Stimulated activated CD4-positive, alpha-beta T cell treated with anti-CD3 and anti-CD28 coated beads, Interleukin-2, amount 100 ng/mL, for 4 hours (primary cell): ENCODE measurements at regions not wholly inside any gene's neighbourhood (a gene's known extent, or its start where the extent isn't known, plus 50 kb on each side); places are given as distances from the start of the nearest gene placed in this dataset.

Experiments
- DNase-seq: peaks from one replicate; pipeline ENCODE4 v3.0.0-alpha.2; 2020; ENCODE audit warnings: low read depth

DNA sequence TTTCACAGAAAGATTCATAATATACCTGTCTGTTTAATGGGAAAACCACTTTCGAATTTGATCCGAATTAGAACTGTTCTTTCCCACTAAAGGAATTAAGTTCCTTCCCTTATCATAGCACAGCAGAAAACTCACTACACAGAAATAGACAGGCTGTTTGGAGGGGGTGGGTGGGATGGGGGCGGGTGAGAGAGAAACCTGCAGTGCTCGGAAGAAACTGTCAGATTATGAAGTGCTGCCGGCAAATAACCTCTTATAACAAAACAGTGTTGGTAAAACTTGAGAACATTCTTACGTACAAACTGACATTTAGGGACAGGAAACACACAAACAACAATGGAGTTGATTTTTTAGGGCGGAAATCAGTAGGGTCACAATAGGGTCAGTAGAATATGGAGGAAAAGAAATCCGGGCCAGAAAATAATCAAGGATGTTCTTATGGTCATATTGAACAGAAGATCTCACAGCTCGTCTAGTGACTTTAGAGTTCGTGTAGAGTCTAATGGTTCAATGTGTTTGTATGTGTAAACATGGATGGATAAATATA is 756.0 kb upstream of the LRATD1 start:
- DNase-seq, result no peak

DNA sequence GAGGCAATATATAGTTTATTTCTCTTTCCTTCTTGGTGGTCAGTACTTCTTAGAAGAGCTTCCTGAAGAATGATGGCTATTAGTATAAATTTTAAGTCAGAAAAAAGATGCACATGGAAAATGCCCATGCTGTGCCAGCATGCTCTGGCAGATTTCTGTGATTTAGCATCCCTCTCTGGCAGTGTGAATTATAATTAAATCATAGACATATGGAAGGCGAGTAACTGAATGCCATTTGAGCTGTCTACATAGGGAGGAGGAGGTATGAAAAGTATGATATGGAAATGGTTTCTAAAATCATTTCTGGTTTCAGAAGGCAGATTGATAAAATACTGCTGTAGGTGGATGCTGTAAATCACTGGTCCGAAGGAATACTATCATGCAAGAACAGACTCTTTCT is 754.9 kb upstream of the LRATD1 start:
- DNase-seq, result no peak

DNA sequence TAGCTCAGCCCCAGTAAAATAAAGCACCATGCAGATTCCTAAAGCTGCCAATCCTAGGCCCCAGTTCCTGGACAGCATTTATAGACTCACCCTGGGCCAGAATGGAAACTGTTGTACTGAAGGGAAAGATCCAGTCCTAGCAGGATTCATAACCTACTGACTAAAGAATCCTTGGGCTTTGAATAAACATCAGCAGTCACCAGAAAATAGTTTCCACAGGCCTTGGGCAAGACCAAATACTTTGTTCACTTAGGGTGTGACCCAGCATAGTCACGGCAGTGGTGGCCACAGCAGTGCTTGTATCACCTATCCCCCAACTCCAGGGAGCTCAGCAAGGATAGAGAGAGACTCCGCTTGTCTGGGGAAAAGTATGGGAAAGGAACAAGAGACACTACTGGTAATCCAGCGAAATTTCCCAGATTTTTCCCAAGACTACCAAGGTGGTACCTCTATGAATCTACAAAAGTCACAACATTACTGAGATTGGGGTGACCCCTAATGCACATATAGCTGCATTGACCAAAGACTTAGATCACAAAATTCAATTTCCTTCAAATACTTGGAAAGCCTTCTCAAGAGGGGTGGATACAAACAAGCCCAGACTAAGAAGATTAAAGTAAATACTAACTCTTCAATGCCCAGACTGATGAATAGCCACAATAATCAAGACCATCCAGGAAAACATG is 748.1 kb upstream of the LRATD1 start:
- DNase-seq, result no peak

DNA sequence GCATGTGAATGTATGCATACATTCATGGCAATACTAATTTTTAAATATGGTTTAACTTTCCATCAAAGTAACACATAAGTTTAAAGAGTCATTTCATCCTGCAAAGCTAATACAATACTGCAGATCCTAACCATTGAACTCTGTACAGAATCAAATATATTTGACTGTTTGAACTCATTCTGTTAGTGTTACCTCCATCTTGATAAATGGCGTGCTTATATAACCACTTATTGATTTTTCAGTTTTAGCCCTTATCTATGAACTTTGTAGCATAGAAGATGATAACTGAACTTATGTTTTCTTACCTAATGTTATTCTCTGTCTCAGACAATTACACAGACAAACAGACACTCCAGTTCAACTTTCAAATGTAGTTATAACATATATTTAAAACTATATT is 731.0 kb upstream of the LRATD1 start:
- DNase-seq, result no peak

DNA sequence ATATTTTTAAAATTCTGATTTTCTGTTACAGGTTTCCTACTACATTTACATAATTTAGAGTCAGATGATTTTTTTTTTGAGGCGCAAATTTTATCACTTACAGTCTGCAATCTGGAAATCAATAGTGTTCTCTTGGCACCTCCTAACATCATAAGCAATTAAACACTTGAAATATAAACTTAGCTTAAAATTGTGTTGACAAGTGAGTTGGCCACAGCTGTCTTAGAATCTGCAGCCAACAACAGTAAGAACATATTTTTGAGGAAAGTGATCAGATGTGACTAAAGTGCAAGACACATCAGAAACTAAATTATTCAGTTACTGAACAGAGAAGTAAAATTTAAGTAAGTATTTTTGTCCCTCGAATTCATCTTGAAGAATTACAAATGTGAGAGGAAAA is 726.7 kb upstream of the LRATD1 start:
- DNase-seq, result no peak

DNA sequence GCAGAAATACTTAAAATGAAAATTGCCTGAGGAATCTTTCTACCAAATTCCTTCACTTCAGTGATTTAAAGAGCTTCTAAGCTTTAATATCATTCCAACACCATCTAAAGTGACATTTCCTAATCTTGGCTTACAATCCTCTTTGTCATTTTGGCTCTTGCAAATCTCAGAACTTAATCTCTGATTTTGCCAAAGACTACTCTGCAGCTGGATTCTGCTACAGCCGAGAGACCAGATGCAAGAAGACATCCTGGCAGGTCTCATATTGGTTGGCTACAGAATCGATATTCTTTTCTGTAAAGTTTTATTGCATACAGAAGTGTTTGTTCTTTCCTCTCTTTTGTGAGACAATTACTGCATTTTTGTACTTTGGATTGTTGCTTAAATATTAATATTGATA is 716.5 kb upstream of the LRATD1 start:
- DNase-seq, result no peak

DNA sequence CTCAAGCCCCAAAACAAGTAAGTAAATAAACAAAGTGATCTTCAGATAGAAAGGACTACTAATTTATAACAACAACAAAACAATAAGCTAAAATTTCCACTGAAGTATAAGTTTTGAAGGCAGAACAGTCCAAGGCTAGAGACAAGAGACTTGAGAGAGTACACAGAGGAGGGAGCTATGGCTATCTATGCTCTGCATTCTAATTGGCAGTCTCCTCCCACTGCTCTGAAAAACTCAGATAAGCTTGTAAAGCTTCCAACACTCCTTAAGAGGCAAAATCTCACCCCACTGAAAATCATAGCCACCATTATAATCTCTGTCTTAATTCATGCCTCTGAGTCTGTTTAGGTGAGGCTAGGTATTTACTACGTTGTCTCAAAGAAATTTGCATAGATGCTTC is 714.6 kb upstream of the LRATD1 start:
- no peak for DNase-seq

DNA sequence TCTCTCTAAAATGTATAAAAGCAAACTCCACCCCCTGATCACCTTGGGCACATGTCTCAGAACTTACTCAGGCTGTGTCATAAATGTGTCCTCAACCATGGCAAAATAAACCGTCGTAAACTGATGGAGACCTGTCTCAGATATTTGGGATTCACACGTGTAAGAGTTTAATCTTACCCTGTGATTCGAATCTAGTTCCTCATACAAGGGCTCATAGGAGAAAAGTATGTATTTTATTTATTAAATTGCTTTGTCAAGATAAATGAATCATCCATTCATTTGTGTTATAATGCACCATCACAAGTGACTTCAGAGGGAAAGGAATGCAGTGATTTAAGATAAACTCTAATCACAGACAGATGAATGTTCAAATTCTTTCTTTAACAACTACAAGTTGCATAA is 712.5 kb upstream of the LRATD1 start:
- no peak for DNase-seq

DNA sequence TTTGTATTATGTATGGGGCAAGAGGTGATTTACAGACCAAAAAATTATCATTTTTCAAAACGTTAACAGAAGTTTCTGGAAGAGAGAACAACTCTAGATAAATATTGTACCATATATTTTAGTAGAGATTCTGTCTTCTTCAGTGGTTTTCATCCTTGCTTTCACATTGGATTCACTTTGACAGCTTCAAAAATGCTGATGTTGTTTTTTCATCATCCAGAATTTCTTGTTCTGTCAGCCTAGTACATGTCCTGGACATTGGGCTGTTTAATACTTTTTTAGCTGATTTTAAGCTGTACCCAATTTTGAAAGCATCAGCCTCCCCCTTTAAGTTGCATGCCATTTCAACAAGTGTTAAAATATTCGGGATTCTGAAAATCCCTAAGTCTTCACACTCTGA is 711.3 kb upstream of the LRATD1 start:
- DNase-seq, result no peak

DNA sequence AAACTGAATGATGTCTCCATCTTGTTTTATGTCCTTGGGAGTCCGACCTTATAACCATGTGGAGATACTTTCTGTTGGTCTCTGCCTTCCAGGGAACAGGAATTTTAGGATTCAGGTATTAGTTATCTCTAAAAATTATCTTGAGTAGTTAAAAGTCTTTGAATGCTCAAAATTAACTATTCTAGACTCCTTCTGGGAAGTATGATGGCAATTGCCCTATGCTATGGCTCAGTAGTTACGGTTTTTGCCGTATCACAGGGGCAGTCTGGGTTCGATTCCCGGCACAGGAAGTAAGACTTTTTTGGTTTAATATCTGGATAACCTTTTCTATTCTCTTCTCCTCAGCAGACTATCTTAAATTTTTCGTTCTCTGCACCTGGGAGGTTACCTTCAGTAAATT is 708.7 kb upstream of the LRATD1 start:
- DNase-seq, result no peak

DNA sequence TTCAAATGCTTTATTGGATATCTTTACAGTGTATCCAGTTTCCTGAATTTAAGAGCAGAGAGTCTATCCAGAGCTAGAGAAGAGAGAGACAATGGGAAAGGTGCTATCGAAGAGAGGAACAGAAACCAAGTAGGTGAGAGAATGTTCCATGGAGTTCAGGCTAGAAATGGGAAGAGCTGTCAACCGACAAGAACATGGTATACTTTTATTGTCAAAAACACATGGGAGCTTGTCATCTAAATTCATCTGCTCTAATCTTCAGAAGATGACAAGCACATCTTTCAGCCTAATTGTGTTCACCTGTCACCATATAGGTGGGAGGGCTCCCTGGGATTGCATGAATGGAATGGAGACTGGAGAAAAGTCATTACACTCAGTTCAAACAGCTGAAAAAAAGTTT is 690.4 kb upstream of the LRATD1 start:
- DNase-seq, result no peak

DNA sequence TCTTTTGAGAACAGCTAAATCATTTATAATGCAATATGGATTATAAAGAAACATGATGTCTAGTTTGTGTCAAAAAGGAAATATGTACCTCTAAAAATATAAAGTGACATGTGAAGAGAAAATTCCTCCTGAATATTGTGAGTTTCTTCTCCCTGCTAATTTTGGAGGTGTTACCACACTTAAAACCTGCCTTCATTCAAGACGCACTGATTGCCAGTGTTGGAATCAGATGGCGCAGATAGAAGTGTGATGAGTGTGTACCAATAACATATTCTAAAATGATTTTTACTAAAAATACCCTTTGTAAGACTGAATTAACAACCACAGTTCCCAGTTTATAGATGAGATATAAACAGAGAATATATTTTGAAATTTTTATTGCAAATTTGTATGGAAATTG is 681.8 kb upstream of the LRATD1 start:
- no peak for DNase-seq

DNA sequence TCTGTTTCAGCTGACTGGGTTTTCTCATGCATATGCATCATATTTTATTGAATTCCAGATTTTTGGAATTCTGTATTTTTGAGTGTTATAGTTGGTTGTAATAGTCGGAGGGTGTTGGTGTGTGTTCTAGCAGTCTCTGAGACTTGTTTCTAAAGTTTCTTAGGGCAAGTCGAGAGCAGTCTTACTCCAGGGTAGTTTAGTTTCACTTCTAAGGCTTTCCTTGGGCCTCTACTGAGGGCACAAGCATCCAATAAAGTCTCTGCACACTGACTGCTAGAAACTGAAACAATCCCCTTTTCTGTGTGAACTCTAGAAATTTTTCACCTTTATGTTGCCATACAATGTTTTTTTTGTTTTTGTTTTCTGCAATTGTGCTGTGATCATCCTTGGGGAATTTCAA is 663.7 kb upstream of the LRATD1 start:
- no peak for DNase-seq

DNA sequence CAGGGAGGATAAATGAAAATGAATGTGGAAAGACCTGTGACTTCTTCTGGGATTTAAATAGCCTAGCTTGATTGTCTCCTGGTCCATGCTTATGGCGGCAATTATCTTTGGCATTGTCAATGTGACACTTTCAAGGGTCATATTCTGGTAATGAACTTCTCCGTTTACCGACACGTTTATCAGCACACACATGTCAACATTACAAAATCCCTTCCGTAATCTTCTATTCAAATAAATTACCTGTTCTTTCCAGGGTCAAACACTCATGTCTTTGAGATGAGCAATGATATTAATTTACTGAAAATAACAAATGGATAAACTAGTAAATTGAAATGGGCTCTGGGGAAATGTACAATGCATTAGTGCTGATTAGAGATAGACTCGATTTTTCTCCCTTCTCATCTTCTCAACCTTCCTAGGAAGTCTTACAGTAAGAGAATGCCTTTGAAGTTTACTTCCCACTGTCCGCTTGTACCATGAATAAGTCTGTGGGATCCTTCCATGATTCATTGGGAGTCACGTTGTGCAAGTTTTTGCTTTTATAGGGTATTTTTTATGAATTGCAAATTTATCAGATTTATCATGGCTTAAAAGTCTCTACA is 646.3 kb upstream of the LRATD1 start:
- DNase-seq, result no peak

DNA sequence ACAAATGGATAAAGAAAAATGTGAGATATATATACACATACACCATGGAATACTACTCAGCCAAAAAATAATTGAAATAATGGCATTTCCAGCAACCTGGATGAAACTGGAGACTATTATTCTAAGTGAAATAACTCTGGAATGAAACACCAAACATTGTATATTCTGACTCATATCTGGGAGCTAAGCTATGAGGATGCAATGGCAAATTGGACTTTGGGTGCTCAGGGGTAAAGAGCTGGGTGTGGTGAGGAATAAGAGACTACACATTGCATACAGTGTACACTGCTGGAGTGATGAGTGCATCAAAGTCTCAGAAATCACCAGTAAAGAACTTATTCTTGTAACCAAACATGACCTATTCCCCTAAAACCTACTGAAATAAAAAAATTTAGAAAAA is 636.0 kb upstream of the LRATD1 start:
- no peak for DNase-seq

DNA sequence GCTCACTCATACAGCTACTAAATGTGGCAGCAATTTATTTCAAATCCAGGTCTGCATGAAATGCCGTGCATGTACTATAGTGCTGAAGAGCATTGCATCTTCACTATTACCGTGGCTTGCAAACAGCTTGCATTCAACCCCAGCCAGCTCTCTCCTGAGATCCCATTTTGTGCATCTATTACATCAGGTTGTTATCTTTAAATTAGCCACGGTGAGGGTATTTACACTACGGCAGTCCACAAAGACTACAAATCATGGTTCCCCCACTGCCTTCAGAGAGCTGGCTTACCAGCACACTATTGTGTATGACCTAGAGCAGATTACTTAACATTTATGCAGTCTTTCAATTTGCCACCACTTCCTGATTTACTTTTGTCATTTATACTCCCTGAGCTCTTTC is 621.3 kb upstream of the LRATD1 start:
- DNase-seq, result no peak

DNA sequence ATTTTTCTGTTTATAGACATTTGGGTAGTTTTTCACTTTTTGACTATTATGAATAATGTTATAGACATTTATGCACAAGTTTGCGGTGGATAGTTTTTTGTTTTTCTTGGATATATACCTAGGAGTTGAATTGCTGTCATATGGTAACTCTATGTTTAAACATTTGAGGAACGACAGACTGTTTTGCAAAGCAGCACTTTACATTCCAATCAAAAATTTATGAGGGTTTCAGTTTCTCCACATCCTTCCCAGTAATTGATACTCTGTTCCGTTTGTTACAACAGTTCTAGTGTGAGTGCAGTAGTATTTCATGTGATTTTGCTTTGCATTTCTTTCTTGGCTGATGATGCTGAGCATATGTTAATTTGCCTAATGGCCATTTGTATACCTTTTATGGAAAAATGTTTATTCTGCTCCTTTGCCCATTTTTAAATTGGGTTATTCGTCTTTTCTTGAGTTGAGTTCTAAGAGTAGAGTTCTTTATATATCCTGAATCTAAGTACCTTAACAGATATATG is 617.3 kb upstream of the LRATD1 start:
- no peak for DNase-seq

DNA sequence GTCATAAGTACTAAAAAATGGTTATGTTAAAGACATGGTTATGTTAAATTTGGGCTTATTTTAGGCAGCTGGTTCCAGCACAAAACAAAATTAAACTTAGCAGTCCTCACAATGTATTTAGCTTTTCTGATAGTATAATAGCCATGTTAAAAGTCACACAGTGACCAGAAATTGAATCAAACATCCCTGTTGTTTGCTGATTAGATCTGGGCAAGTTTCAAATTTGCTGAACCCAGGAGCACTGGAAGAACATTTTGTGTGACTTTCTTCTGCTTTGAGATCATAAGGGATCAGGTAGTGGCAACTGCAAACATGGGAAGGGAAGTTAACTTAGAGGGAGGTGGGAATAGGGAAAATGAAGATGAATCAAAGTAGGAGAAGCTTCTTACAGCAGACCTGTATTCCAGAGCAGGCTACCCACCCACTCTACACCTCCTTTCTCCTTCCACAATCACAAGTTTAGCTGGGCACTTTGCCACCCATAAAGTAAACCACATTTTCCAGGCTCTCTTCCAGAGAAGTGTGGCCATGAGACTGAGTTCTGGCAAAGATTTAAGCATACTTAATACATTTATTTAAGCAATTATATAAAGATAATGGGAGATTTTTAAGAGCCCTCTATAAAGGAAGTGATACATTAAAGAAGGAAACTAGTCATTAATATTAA is 616.1 kb upstream of the LRATD1 start:
- no peak for DNase-seq

DNA sequence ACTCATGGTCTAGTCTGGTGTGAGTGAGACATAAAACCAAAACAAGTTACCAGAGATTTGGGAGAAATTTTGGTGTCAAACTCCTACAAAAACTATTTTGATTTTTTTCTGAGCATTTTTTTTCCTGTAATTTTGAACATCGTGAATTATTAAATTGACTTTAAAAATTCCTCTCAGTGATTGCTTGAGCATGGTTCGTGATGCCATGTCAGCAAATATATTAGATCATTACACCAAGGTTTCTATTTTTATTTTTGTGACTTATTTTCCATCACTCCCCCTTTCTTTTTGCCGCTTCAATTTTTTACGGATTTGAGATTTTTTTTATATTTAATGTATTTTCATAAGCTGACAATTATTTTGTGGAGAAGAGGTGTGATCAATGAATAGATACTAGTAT is 613.9 kb upstream of the LRATD1 start:
- DNase-seq, result no peak

DNA sequence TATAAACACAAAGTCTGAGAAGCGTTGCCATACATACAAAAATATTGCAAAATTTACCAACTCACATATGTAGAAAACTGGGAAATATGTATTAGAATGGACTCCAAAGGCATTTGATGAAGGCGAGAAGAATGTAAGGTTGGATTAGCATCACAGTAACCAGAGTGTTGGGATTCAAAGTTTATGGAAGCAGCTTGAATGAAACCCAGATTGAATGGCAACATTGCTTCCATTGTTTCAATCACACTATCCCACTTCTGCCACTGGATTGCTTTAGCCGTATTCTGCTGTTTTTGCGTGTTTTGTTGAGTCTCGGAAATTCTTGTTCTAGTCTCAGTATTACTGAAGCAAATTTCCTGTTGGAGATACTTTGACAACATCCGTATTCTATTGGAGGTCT is 609.0 kb upstream of the LRATD1 start:
- DNase-seq, result no peak

DNA sequence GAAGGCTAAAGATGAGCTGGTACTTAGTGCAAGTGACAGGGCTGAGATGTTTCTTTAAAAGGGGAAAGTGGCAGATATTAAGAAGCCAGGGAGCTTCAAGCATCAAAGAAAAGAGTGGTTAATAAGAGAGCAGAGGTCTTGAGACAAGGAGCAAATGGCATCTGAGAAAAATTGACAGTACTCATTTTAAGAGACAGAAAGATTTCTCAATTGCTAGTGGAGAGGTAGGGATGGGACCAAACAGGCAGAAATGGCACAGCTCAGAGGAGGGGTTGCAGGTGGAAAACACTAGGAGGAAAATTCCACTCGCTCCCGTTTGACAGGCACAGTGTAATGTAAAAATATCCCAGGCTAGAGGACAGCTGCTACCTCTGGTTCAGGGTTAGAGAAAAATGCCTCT is 593.4 kb upstream of the LRATD1 start:
- DNase-seq, result no peak

DNA sequence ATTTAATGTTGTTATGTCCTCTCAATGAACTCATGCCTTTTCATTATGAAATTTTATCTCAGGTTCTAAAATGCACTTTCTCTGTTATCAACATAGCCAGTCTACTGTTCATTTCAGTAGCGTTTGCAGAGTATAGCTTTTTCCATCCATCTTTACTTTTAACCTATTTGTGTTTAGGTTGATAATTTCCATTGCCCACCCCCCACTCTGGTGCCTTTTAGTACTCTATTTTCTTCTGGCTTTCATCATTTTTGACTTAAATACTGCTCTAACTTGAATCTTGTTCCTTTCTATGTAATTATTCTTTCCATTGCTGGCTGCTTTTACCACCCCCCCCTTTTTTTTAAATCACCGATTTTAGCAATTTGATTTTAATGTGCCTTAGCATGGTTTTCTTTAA is 585.0 kb upstream of the LRATD1 start:
- no peak for DNase-seq

DNA sequence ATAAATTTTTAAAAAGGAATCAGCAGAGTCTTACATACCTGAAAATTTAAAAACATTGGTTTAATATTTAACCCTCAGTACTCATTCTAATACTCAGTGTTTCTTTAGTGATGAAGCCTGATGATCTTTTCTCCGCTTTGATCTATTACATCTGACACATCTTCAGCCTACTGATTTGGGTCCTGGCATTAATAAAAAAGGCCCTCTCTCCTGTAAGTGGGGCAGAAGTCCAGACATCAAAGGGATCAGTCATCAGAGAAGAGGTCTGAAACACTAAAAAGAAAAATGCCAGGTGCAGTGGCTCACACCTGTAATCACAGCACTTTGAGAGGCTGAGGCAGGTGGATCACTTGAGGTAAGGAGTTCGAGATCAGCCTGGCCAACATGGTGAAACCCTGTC is 581.1 kb upstream of the LRATD1 start:
- DNase-seq, result no peak
